ENCODE measurements at regions not wholly inside any gene's neighbourhood (a gene's known extent, or its start where the extent isn't known, plus 50 kb on each side); places are given as distances from the start of the nearest gene placed in this dataset.

DNA sequence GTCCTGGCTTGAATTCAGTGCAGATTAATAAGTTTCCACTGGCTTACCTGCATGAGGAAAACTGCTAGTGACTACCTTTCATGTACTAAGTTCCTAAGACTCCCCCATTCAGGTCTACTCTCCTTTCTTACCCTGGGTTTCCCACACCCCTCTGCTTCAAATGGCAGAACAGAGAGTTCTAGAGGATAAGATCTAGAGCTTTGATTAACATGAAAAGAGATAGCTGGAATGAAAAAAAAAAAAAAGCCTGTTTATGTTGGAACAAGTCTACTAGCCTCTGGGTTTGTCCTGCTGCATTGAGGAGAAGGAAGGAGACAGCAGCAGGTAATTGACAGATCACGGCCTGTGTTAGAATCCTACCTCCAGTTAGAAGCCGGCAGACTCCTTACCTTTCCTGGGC is 201.4 kb upstream of the SOX4 start:
- H3K27me3 ChIP-seq: no peaks in the 10 kb centered on the region
- no peak for TF ChIP-seq POLR2AphosphoS5 (IDR thresholded peaks at IDR 0.05)
- TF ChIP-seq, protein P1, sequence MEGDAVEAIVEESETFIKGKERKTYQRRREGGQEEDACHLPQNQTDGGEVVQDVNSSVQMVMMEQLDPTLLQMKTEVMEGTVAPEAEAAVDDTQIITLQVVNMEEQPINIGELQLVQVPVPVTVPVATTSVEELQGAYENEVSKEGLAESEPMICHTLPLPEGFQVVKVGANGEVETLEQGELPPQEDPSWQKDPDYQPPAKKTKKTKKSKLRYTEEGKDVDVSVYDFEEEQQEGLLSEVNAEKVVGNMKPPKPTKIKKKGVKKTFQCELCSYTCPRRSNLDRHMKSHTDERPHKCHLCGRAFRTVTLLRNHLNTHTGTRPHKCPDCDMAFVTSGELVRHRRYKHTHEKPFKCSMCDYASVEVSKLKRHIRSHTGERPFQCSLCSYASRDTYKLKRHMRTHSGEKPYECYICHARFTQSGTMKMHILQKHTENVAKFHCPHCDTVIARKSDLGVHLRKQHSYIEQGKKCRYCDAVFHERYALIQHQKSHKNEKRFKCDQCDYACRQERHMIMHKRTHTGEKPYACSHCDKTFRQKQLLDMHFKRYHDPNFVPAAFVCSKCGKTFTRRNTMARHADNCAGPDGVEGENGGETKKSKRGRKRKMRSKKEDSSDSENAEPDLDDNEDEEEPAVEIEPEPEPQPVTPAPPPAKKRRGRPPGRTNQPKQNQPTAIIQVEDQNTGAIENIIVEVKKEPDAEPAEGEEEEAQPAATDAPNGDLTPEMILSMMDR (IDR thresholded peaks at IDR 0.05): no peak
- TF ChIP-seq POLR2A (IDR thresholded peaks at IDR 0.05): no peak
- H3K36me3 ChIP-seq: no peaks in the 10 kb centered on the region
- intact Hi-C loops (cut with DNase I; ENCODE audit: low total_unique reads): no loop called here
- H3K4me3 ChIP-seq: no peak overlapping the region
- peak overlapping the region; percentile 45 to 52 for H3K27ac ChIP-seq
- no peaks in the 10 kb centered on the region for H3K4me1 ChIP-seq
- DNase-seq (ENCODE audit: low spot score in 2 of 2): no peak
- H3K9me3 ChIP-seq: no peaks in the 10 kb centered on the region

DNA sequence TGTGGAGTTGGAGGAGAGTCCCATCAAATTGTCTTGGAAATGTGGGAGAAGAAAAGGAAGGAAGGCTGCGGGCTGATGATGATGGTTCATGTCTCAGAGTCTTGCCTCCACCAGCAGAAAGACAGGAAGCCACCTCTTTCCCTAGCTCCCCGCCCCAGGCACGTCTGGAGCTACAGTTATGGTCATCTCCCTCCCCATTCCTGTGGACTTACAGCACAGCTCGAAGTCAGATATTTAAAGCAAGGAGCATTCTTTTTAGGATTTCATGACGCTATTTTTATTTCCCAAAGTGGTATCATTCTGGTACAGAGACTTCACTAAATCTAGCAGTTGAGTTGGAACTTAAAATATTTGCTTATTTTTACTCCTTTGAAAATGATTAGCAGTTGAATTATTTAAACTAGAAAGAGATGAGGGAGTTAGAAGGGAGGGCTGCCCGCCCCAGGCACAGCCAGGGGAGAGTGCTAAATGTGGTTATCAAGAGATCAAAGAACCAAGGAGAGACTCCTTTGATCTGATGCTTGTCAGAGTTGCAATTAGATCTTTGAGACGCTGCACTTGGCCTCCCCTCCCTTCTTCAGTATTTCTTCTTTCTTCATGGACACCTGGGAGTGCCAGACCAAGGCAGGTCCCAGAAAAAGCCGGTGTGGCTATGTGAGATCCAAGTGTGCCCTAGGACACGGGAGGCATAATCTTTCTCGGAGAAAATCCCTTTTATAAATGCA is 199.9 kb upstream of the SOX4 start:
- TF ChIP-seq, protein P1 (IDR thresholded peaks at IDR 0.05): no peak
- TF ChIP-seq POLR2A (IDR thresholded peaks at IDR 0.05) (no peak), POLR2AphosphoS5 (IDR thresholded peaks at IDR 0.05) (no peak)
- H3K27ac ChIP-seq: no peak overlapping the region
- no peaks in the 10 kb centered on the region for H3K27me3 ChIP-seq
- no peaks in the 10 kb centered on the region for H3K4me1 ChIP-seq
- DNase-seq (ENCODE audit: low spot score in 2 of 2): no peak
- no peak overlapping the region for H3K4me3 ChIP-seq
- H3K9me3 ChIP-seq: no peaks in the 10 kb centered on the region
- H3K36me3 ChIP-seq: no peaks in the 10 kb centered on the region
- intact Hi-C loops (cut with DNase I; ENCODE audit: low total_unique reads): no loop called here

GRCh38 chr6:21395121-21395520 is 198.4 kb upstream of the SOX4 start:
- H3K9me3 ChIP-seq: no peaks in the 10 kb centered on the region
- H3K36me3 ChIP-seq: no peaks in the 10 kb centered on the region
- no peak for TF ChIP-seq POLR2AphosphoS5 (IDR thresholded peaks at IDR 0.05)
- TF ChIP-seq, protein P1 (IDR thresholded peaks at IDR 0.05): no peak
- TF ChIP-seq POLR2A (IDR thresholded peaks at IDR 0.05): no peak
- intact Hi-C loops (cut with DNase I; ENCODE audit: low total_unique reads): no loop called here
- H3K27me3 ChIP-seq: no peaks in the 10 kb centered on the region
- H3K27ac ChIP-seq: peak overlapping the region; percentile 40 to 43
- DNase-seq (ENCODE audit: low spot score in 2 of 2): no peak
- H3K4me1 ChIP-seq: no peaks in the 10 kb centered on the region
- no peak overlapping the region for H3K4me3 ChIP-seq

DNA sequence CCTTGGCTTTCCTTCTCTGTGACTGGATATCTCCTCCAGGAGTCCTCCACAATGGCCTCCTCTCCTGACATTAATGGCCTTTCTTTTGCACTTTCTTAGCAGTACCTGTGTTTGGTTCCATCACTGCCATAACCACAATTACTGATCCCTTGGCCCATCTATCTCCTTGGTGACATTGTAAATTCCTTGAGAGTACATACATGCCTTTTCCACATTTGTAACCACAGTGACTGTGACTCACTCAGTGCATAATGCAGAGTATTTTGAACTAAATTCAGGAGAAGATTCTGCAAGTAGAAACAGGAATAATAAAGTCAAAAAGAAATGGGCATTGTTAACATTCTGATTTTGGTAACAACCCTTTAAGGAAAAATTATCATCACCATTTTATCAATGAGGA is 197.2 kb upstream of the SOX4 start:
- intact Hi-C loops (cut with DNase I; ENCODE audit: low total_unique reads): no loop called here
- no peak for DNase-seq (ENCODE audit: low spot score in 2 of 2)
- Histone ChIP-seq H3K27me3 (no peaks in the 10 kb centered on the region), H3K4me1 (no peaks in the 10 kb centered on the region), H3K4me3 (no peak overlapping the region), H3K9me3 (no peaks in the 10 kb centered on the region), H3K36me3 (no peaks in the 10 kb centered on the region), H3K27ac (peak overlapping the region; percentile 38 to 48)
- TF ChIP-seq POLR2AphosphoS5 (IDR thresholded peaks at IDR 0.05) (no peak), POLR2A (IDR thresholded peaks at IDR 0.05) (no peak)
- TF ChIP-seq, protein P1 (IDR thresholded peaks at IDR 0.05): no peak

DNA sequence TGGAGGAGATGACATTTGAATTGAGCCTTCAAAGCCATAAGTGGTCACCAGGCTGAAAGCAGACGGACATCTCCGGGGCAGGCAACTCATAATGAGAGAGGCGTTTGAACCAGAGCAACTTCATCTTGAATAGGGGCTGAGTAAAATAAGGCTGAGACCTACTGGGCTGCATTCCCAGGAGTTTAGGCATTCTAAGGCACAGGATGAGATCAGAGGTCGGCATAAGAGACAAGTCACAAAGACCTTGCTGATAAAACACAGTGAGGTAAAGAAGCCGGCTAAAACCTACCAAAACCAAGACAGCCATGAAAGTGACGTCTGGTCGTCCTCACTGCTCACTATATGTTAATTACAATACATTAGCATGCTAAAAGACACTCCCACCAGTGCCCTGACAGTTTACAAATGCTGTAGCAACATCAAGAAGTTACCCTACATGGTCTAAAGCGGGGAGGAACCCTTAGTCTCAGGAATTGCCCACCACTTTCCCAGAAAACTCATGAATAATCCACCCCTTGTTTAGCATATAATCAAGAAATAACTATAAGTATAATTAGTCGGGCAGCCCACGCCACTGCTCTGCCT is 194.7 kb upstream of the SOX4 start:
- no peak for DNase-seq (ENCODE audit: low spot score in 2 of 2)
- no peak overlapping the region for H3K27ac ChIP-seq
- intact Hi-C loops (cut with DNase I; ENCODE audit: low total_unique reads): no loop called here
- H3K27me3 ChIP-seq: no peaks in the 10 kb centered on the region
- H3K4me3 ChIP-seq: no peak overlapping the region
- TF ChIP-seq POLR2AphosphoS5 (IDR thresholded peaks at IDR 0.05) (no peak), POLR2A (IDR thresholded peaks at IDR 0.05) (no peak)
- TF ChIP-seq, protein P1 (IDR thresholded peaks at IDR 0.05): no peak
- no peaks in the 10 kb centered on the region for H3K4me1 ChIP-seq
- H3K9me3 ChIP-seq: no peaks in the 10 kb centered on the region
- no peaks in the 10 kb centered on the region for H3K36me3 ChIP-seq
